H9 (cell line): ENCODE measurements at regions not wholly inside any gene's neighbourhood (a gene's known extent, or its start where the extent isn't known, plus 50 kb on each side); places are given as distances from the start of the nearest gene placed in this dataset.
A peak's percentile ranks its signal among the peaks of the same experiment; 100 is the strongest.

ENCODE experiments used
- DNase-seq: peaks from one replicate; pipeline ENCODE4 v3.0.0-alpha.2; 2017
- H2AFZ ChIP-seq: one replicate; pipeline ENCODE4 v1.6.1; 2013; ENCODE audit warnings: mild to moderate bottlenecking, low read length, control low read depth, moderate library complexity
- H2AK5ac ChIP-seq: 2 replicates; pipeline ENCODE4 v1.6.1; 2013; ENCODE audit warnings: low read length, control low read depth, mixed read lengths; ENCODE audit not compliant: insufficient read length
- H2BK120ac ChIP-seq: one replicate; pipeline ENCODE4 v1.6.1; 2013; ENCODE audit warnings: low read depth, mild to moderate bottlenecking, low read length, control low read depth, inconsistent platforms; ENCODE audit not compliant: poor library complexity, severe bottlenecking
- H2BK12ac ChIP-seq: 2 replicates; pipeline ENCODE4 v1.6.1; 2013; ENCODE audit warnings: low read length, control low read depth, mixed read lengths, low read depth; ENCODE audit not compliant: insufficient read length
- H2BK15ac ChIP-seq: 2 replicates; pipeline ENCODE4 v1.6.1; 2013; ENCODE audit warnings: low read depth, low read length, control low read depth
- H2BK20ac ChIP-seq: one replicate; pipeline ENCODE4 v1.6.1; 2013; ENCODE audit warnings: low read depth, mild to moderate bottlenecking, low read length, control low read depth, inconsistent platforms; ENCODE audit not compliant: poor library complexity, severe bottlenecking
- H2BK5ac ChIP-seq: 2 replicates; pipeline ENCODE4 v1.6.1; 2013; ENCODE audit warnings: low read length, control low read depth, mixed read lengths; ENCODE audit not compliant: insufficient read length
- H3K14ac ChIP-seq: 2 replicates; pipeline ENCODE4 v1.6.1; 2013; ENCODE audit warnings: low read length, control low read depth; ENCODE audit not compliant: insufficient read depth
- H3K18ac ChIP-seq: 2 replicates; pipeline ENCODE4 v1.6.1; 2013; ENCODE audit warnings: low read depth, mild to moderate bottlenecking, mixed read lengths, low read length, control low read depth; ENCODE audit not compliant: insufficient read length
- H3K23ac ChIP-seq: 2 replicates; pipeline ENCODE4 v1.6.1; 2013; ENCODE audit warnings: low read length, control low read depth, mixed read lengths, low read depth; ENCODE audit not compliant: insufficient read length
- H3K23me2 ChIP-seq: 2 replicates; pipeline ENCODE4 v1.6.1; 2013; ENCODE audit warnings: low read depth, mild to moderate bottlenecking, mixed read lengths, low read length, control low read depth; ENCODE audit not compliant: insufficient read length, poor library complexity, severe bottlenecking
- H3K27ac ChIP-seq: 2 replicates; pipeline ENCODE4 v1.5.1; 2013; ENCODE audit warnings: low read length, control low read depth, mixed read lengths, low read depth; ENCODE audit not compliant: insufficient read length
- H3K27me3 ChIP-seq: 2 replicates; pipeline ENCODE4 v1.6.1; 2013; ENCODE audit warnings: low read length, control low read depth, inconsistent platforms; ENCODE audit not compliant: insufficient read depth
- H3K4ac ChIP-seq: 2 replicates; pipeline ENCODE4 v1.6.1; 2013; ENCODE audit warnings: low read depth, mild to moderate bottlenecking, control low read depth, inconsistent platforms, low read length, moderate library complexity
- H3K4me1 ChIP-seq: 2 replicates; pipeline ENCODE4 v1.6.1; 2013; ENCODE audit warnings: low read length, control low read depth, inconsistent platforms; ENCODE audit not compliant: insufficient read depth
- H3K4me2 ChIP-seq: 2 replicates; pipeline ENCODE4 v1.6.1; 2013; ENCODE audit warnings: low read length, control low read depth, mixed read lengths; ENCODE audit not compliant: insufficient read length, insufficient read depth
- H3K56ac ChIP-seq: 2 replicates; pipeline ENCODE4 v1.6.1; 2013; ENCODE audit warnings: low read depth, mild to moderate bottlenecking, mixed read lengths, low read length, control low read depth; ENCODE audit not compliant: insufficient read length
- H3K79me1 ChIP-seq: 2 replicates; pipeline ENCODE4 v1.6.1; 2013; ENCODE audit warnings: low read depth, mild to moderate bottlenecking, moderate library complexity, low read length, control low read depth, inconsistent platforms; ENCODE audit not compliant: insufficient read depth, poor library complexity, severe bottlenecking
- H3K79me2 ChIP-seq: 2 replicates; pipeline ENCODE4 v1.6.1; 2013; ENCODE audit warnings: low read length, control low read depth, inconsistent platforms; ENCODE audit not compliant: insufficient read depth
- H3K9ac ChIP-seq: 2 replicates; pipeline ENCODE4 v1.6.1; 2013; ENCODE audit warnings: low read length, control low read depth, mixed read lengths; ENCODE audit not compliant: insufficient read length; ENCODE audit errors: extremely low read depth
- H3K9me3 ChIP-seq: one replicate; pipeline ENCODE4 v1.6.1; 2013; ENCODE audit warnings: low read depth, low read length, inconsistent platforms; ENCODE audit not compliant: control insufficient read depth
- H3T11ph ChIP-seq: one replicate; pipeline ENCODE4 v1.6.1; 2013; ENCODE audit warnings: mild to moderate bottlenecking, low read length, control low read depth, inconsistent platforms
- H4K20me1 ChIP-seq: one replicate; pipeline ENCODE4 v1.6.1; 2013; ENCODE audit not compliant: control insufficient read depth, insufficient read length, insufficient read depth
- H4K5ac ChIP-seq: 2 replicates; pipeline ENCODE4 v1.6.1; 2013; ENCODE audit warnings: low read depth, mild to moderate bottlenecking, mixed read lengths, low read length, control low read depth; ENCODE audit not compliant: insufficient read length
- H4K8ac ChIP-seq: replicated peaks from 2 replicates; pipeline ENCODE4 v1.6.1; 2013; ENCODE audit warnings: low read length, control low read depth, mixed read lengths, low read depth; ENCODE audit not compliant: insufficient read length
- H4K91ac ChIP-seq: 2 replicates; pipeline ENCODE4 v1.6.1; 2013; ENCODE audit warnings: low read depth, mild to moderate bottlenecking, moderate library complexity, mixed read lengths, low read length, control low read depth; ENCODE audit not compliant: insufficient read length
- H3K27ac Mint-ChIP-seq, 3 experiments: 2 replicates in 2 of 3; 3 replicates in 1 of 3; pipeline ENCODE4 v1.8.0; 2020 to 2021; ENCODE audit warnings: mixed read lengths in 3 of 3, mild to moderate bottlenecking in 1 of 3, moderate library complexity in 1 of 3
- H3K27me3 Mint-ChIP-seq: 2 replicates; pipeline ENCODE4 v1.8.0; 2021; ENCODE audit warnings: low read depth, mild to moderate bottlenecking, moderate library complexity, mixed read lengths
- H3K36me3 Mint-ChIP-seq, 3 experiments: 2 replicates in 2 of 3; 3 replicates in 1 of 3; pipeline ENCODE4 v1.8.0; 2020 to 2021; ENCODE audit warnings: low read depth in 3 of 3, mixed read lengths in 3 of 3; ENCODE audit not compliant: insufficient read depth in 1 of 3
- H3K4me1 Mint-ChIP-seq, 2 experiments: 2 replicates each; pipeline ENCODE4 v1.8.0; 2020; ENCODE audit warnings: mixed read lengths in 2 of 2
- H3K4me3 Mint-ChIP-seq, 2 experiments: 2 replicates in 1 of 2; 3 replicates in 1 of 2; pipeline ENCODE4 v1.8.0; 2020 to 2021; ENCODE audit warnings: mild to moderate bottlenecking in 2 of 2, mixed read lengths in 2 of 2, moderate library complexity in 1 of 2
- H3K9me3 Mint-ChIP-seq, 2 experiments: 2 replicates in 1 of 2; 3 replicates in 1 of 2; pipeline ENCODE4 v1.8.0; 2020; ENCODE audit warnings: mild to moderate bottlenecking in 2 of 2, mixed read lengths in 2 of 2, moderate library complexity in 1 of 2
- CTCF ChIP-seq: fragments of 200-600 bp; sonication (generic); conservative IDR thresholded peaks from 3 replicates; pipeline ENCODE4 v1.8.0; 2021; ENCODE audit warnings: antibody characterized with exemption, mild to moderate bottlenecking

GRCh38 chr4:123783921-123784320 is 387.3 kb downstream of the SPRY1 start:
- H3K4me2 ChIP-seq, result no peak overlapping the region
- Mint-ChIP-seq H3K4me1 (peaks cover 45 to 50% of the 10 kb centered on the region in 2 experiments), H3K4me3 (no peak overlapping the region), H3K9me3 (peaks cover 0 to 9% of the 10 kb centered on the region in 2 experiments; a peak in 2 of 5 replicates), H3K27me3 (no peaks in the 10 kb centered on the region), H3K36me3 (peaks cover 3 to 20% (median 10%) of the 10 kb centered on the region in 3 experiments), H3K27ac (peak overlapping the region; percentile 88 to 96 (median 95); a peak in 5 of 7 replicates)
- no peak overlapping the region for H3T11ph ChIP-seq
- no peak overlapping the region for H4K5ac ChIP-seq
- no peak overlapping the region for H2BK5ac ChIP-seq
- no peak overlapping the region for H3K9ac ChIP-seq
- peaks cover 5% of the 10 kb centered on the region; the same call in 1 of the 2 replicates for H3K4me1 ChIP-seq
- H4K91ac ChIP-seq, result no peak overlapping the region
- H3K79me1 ChIP-seq, result no peaks in the 10 kb centered on the region
- no peak overlapping the region for H3K4ac ChIP-seq
- H2AK5ac ChIP-seq, result no peak overlapping the region
- no peak overlapping the region for H3K23ac ChIP-seq
- no peaks in the 10 kb centered on the region for H3K27me3 ChIP-seq
- H3K23me2 ChIP-seq, result no peaks in the 10 kb centered on the region
- no peak overlapping the region for H2BK120ac ChIP-seq
- no peak overlapping the region for H3K27ac ChIP-seq
- H3K9me3 ChIP-seq, result no peaks in the 10 kb centered on the region
- no peak overlapping the region for H2BK15ac ChIP-seq
- no peak for TF ChIP-seq CTCF
- no peak overlapping the region for H4K8ac ChIP-seq
- no peak overlapping the region for H2BK20ac ChIP-seq
- H2AFZ ChIP-seq, result no peak overlapping the region
- H3K18ac ChIP-seq, result no peak overlapping the region
- no peak overlapping the region for H3K56ac ChIP-seq
- no peak for DNase-seq
- H2BK12ac ChIP-seq, result no peak overlapping the region
- H4K20me1 ChIP-seq, result no peaks in the 10 kb centered on the region
- no peaks in the 10 kb centered on the region for H3K79me2 ChIP-seq
- H3K14ac ChIP-seq, result no peak overlapping the region
